ENCODE measurements at regions not wholly inside any gene's neighbourhood (a gene's known extent, or its start where the extent isn't known, plus 50 kb on each side); places are given as distances from the start of the nearest gene placed in this dataset.

DNA sequence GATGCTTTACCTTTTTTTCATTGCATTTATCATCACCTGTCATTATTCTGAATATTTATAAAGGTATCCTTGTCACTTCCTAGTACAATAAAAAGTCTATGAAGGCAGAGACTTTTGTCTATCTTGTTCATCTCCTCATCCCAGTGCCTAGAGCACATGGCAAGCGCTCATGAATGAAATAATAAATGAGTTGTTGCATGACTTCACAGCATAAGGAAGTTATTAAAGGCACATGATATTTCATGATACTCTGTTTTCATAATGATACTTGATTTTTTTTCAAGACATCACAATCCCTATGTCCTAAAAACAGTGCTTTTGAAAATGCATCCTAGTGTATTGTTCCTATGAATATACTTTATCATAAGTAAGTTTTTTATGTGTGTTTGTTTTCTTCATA, 310.6 kb upstream of the RSPO3 start:
- CTCF ChIA-PET (ENCODE audit: unreplicated experiment): no interaction called here
- POLR2A ChIA-PET: no interaction called here
- DNase-seq (ENCODE audit: low spot score): no peak
- intact Hi-C loops (cut with micrococcal nuclease; ENCODE audit: unreplicated experiment): no loop called here
- H3K79me2 ChIP-seq (ENCODE audit: insufficient read depth, low read depth, low read length): no peaks in the 10 kb centered on the region
- no TSS peak for BruUV-seq (replicated peaks)
- H2AFZ ChIP-seq (ENCODE audit: low read length): no peak overlapping the region
- H3K4me1 ChIP-seq (ENCODE audit: insufficient read depth, low read length, poor library complexity, severe bottlenecking): no peaks in the 10 kb centered on the region
- H3K27ac ChIP-seq (ENCODE audit: low read depth, low read length, poor library complexity, severe bottlenecking): no peak overlapping the region
- H3K9me3 ChIP-seq (ENCODE audit: low read length): no peaks in the 10 kb centered on the region
- no peak overlapping the region for H3K4me3 ChIP-seq (ENCODE audit: low read depth, low read length, poor library complexity, severe bottlenecking)
- TF ChIP-seq, protein P1, sequence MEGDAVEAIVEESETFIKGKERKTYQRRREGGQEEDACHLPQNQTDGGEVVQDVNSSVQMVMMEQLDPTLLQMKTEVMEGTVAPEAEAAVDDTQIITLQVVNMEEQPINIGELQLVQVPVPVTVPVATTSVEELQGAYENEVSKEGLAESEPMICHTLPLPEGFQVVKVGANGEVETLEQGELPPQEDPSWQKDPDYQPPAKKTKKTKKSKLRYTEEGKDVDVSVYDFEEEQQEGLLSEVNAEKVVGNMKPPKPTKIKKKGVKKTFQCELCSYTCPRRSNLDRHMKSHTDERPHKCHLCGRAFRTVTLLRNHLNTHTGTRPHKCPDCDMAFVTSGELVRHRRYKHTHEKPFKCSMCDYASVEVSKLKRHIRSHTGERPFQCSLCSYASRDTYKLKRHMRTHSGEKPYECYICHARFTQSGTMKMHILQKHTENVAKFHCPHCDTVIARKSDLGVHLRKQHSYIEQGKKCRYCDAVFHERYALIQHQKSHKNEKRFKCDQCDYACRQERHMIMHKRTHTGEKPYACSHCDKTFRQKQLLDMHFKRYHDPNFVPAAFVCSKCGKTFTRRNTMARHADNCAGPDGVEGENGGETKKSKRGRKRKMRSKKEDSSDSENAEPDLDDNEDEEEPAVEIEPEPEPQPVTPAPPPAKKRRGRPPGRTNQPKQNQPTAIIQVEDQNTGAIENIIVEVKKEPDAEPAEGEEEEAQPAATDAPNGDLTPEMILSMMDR (conservative IDR thresholded peaks at IDR 0.05; ENCODE audit: low read length): no peak
- no peak for TF ChIP-seq EZH2phosphoT487 (IDR thresholded peaks at IDR 0.05; ENCODE audit: borderline replicate concordance, low read depth, low read length)
- no peaks in the 10 kb centered on the region for H3K36me3 ChIP-seq (ENCODE audit: insufficient read depth, low read length)
- no peaks in the 10 kb centered on the region for H4K20me1 ChIP-seq (ENCODE audit: insufficient read depth, low read length)
- no peak overlapping the region for H3K4me2 ChIP-seq (ENCODE audit: low read length)
- H3K9me2 ChIP-seq (ENCODE audit: insufficient read depth, low read length): no peaks in the 10 kb centered on the region

GRCh38 chr6:126811321-126811720, 307.1 kb upstream of the RSPO3 start:
- DNase-seq (ENCODE audit: low spot score): no peak
- BruUV-seq (replicated peaks): no TSS peak
- H2AFZ ChIP-seq (ENCODE audit: low read length): no peak overlapping the region
- H3K27ac ChIP-seq (ENCODE audit: low read depth, low read length, poor library complexity, severe bottlenecking): no peak overlapping the region
- intact Hi-C loops (cut with micrococcal nuclease; ENCODE audit: unreplicated experiment): no loop called here
- H3K9me2 ChIP-seq (ENCODE audit: insufficient read depth, low read length): no peaks in the 10 kb centered on the region
- H3K4me3 ChIP-seq (ENCODE audit: low read depth, low read length, poor library complexity, severe bottlenecking): no peak overlapping the region
- CTCF ChIA-PET (ENCODE audit: unreplicated experiment): no interaction called here
- no peaks in the 10 kb centered on the region for H3K4me1 ChIP-seq (ENCODE audit: insufficient read depth, low read length, poor library complexity, severe bottlenecking)
- no peak overlapping the region for H3K4me2 ChIP-seq (ENCODE audit: low read length)
- no peaks in the 10 kb centered on the region for H3K79me2 ChIP-seq (ENCODE audit: insufficient read depth, low read depth, low read length)
- no peaks in the 10 kb centered on the region for H3K9me3 ChIP-seq (ENCODE audit: low read length)
- no peaks in the 10 kb centered on the region for H3K36me3 ChIP-seq (ENCODE audit: insufficient read depth, low read length)
- POLR2A ChIA-PET: interaction anchor here (0.6 kb wide), 1 partner anchor 26 kb away, joined by 3 read pairs; no protein-coding TSS in a partner anchor
- TF ChIP-seq, protein P1 (conservative IDR thresholded peaks at IDR 0.05; ENCODE audit: low read length): no peak
- TF ChIP-seq EZH2phosphoT487 (IDR thresholded peaks at IDR 0.05; ENCODE audit: borderline replicate concordance, low read depth, low read length): no peak
- H4K20me1 ChIP-seq (ENCODE audit: insufficient read depth, low read length): no peaks in the 10 kb centered on the region

DNA sequence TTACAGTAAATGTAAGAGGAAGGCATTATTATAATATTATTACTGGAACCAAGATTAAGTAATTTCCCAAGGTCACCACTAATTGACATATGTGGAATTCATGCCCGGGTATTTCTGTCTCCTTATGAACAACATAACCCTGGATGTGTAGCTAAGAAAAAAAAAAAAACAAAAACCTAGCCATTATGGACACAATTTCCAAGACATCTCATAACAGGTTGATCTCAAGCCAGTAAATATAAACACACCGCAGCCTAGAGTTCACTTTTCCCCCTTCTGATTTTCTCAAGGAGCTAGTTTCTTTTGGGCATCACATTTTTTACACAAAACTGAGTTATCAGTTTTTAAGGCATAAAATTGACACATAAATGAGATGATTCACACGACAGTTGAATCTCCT, 306.5 kb upstream of the RSPO3 start:
- Histone ChIP-seq H3K4me2 (ENCODE audit: low read length) (no peak overlapping the region), H3K9me2 (ENCODE audit: insufficient read depth, low read length) (no peaks in the 10 kb centered on the region), H3K36me3 (ENCODE audit: insufficient read depth, low read length) (no peaks in the 10 kb centered on the region), H2AFZ (ENCODE audit: low read length) (no peak overlapping the region), H3K4me1 (ENCODE audit: insufficient read depth, low read length, poor library complexity, severe bottlenecking) (no peaks in the 10 kb centered on the region), H3K79me2 (ENCODE audit: insufficient read depth, low read depth, low read length) (no peaks in the 10 kb centered on the region), H3K9me3 (ENCODE audit: low read length) (no peaks in the 10 kb centered on the region), H4K20me1 (ENCODE audit: insufficient read depth, low read length) (no peaks in the 10 kb centered on the region), H3K27ac (ENCODE audit: low read depth, low read length, poor library complexity, severe bottlenecking) (no peak overlapping the region), H3K4me3 (ENCODE audit: low read depth, low read length, poor library complexity, severe bottlenecking) (no peak overlapping the region)
- no TSS peak for BruUV-seq (replicated peaks)
- TF ChIP-seq, protein P1 (conservative IDR thresholded peaks at IDR 0.05; ENCODE audit: low read length): no peak
- no peak for TF ChIP-seq EZH2phosphoT487 (IDR thresholded peaks at IDR 0.05; ENCODE audit: borderline replicate concordance, low read depth, low read length)
- no peak for DNase-seq (ENCODE audit: low spot score)
- intact Hi-C loops (cut with micrococcal nuclease; ENCODE audit: unreplicated experiment): no loop called here
- ChIA-PET POLR2A (interaction anchor here (0.7 kb wide), 4 partner anchors 17 to 1870 kb away, joined by 3 to 4 read pairs (median 3); no protein-coding TSS in a partner anchor), CTCF (ENCODE audit: unreplicated experiment) (no interaction called here)
